ENCODE measurements at regions not wholly inside any gene's neighbourhood (a gene's known extent, or its start where the extent isn't known, plus 50 kb on each side); places are given as distances from the start of the nearest gene placed in this dataset.

DNA sequence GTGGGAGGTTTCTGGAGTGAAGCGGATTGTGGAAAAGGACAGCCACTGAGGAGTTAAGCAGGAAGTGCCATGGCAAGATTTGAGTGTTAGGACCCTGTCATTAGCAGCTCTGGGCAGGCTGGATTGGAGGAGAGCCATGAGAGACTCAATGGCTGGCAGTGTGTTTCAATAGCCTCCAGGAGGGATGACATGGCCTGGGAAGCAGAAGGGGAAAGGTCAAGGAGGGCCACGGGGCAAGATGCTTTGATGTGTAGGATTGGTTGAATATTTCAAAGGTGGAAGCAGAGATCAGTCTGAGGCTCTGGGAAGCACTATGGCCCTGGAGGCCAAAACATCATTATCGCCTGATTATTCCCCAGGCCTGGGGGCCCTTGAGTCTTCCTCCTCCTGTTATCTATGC, 229.0 kb upstream of the HS6ST1 start:
- Histone ChIP-seq H3K27me3 (ENCODE audit: insufficient read depth, low read length) (no peaks in the 10 kb centered on the region), H3K4me3 (ENCODE audit: low read length) (no peak overlapping the region), H3K9me3 (ENCODE audit: low read length) (no peaks in the 10 kb centered on the region), H3K4me1 (ENCODE audit: insufficient read depth, low read length) (peaks cover 19% of the 10 kb centered on the region), H3K36me3 (ENCODE audit: insufficient read depth, low read length) (no peaks in the 10 kb centered on the region), H2AFZ (ENCODE audit: low read depth, low read length) (no peak overlapping the region)

DNA sequence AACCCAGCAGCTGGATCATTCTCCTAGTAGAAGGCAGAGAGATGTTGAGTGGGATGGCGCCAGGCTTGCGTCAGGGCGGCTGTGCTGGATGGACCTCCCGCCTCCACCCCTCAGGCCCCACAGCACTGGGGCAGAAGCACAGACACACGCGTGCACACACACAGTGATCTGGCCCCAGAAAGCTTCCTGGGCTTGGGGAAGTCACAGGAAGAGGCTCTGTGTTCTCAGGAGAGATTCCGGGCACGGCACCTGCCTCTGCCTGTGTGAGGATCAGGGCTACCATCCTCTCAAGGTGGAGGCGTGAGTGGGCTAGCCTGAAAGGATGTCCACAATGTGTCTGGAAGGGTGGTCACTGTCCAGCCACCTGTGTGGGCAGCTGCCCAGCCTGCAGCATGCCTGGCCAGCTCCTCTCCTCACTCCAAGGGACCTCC, 229.8 kb upstream of the HS6ST1 start:
- H3K36me3 ChIP-seq (ENCODE audit: insufficient read depth, low read length): no peaks in the 10 kb centered on the region
- H2AFZ ChIP-seq (ENCODE audit: low read depth, low read length): no peak overlapping the region
- H3K4me3 ChIP-seq (ENCODE audit: low read length): no peak overlapping the region
- no peaks in the 10 kb centered on the region for H3K9me3 ChIP-seq (ENCODE audit: low read length)
- H3K27me3 ChIP-seq (ENCODE audit: insufficient read depth, low read length): no peaks in the 10 kb centered on the region
- H3K4me1 ChIP-seq (ENCODE audit: insufficient read depth, low read length): peaks cover 19% of the 10 kb centered on the region

GRCh38 chr2:128549094-128549493, 230.4 kb upstream of the HS6ST1 start:
- Histone ChIP-seq H3K4me1 (ENCODE audit: insufficient read depth, low read length) (peaks cover 19% of the 10 kb centered on the region), H3K27me3 (ENCODE audit: insufficient read depth, low read length) (no peaks in the 10 kb centered on the region), H3K4me3 (ENCODE audit: low read length) (no peak overlapping the region), H3K36me3 (ENCODE audit: insufficient read depth, low read length) (no peaks in the 10 kb centered on the region), H2AFZ (ENCODE audit: low read depth, low read length) (no peak overlapping the region), H3K9me3 (ENCODE audit: low read length) (no peaks in the 10 kb centered on the region)

- H3K4me1 ChIP-seq (ENCODE audit: insufficient read depth, low read length): peaks cover 19% of the 10 kb centered on the region
Observed at GRCh38 chr2:128549646-128550260, 231.1 kb upstream of the HS6ST1 start.

DNA sequence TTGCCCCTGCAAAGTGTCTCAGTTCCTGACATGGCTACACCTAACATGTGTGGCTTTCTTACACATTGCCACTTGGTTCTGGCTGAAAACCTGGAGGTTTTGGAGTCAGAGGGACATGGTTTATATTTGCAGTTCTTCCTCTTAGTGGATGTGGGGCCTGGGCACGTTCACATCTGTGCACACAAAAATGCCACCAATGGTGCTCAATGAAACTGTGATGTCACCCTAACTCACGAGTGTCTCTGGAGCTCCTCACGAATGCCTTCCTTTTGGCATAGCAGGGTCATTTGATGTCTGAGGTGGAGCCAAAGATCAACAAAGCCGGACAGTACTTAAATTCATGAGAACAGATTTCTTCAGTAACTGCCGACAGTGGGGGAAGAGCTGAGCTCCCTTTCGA, 231.7 kb upstream of the HS6ST1 start:
- no peak overlapping the region for H3K4me3 ChIP-seq (ENCODE audit: low read length)
- no peaks in the 10 kb centered on the region for H3K36me3 ChIP-seq (ENCODE audit: insufficient read depth, low read length)
- H3K9me3 ChIP-seq (ENCODE audit: low read length): no peaks in the 10 kb centered on the region
- H3K27me3 ChIP-seq (ENCODE audit: insufficient read depth, low read length): no peaks in the 10 kb centered on the region
- peaks cover 20% of the 10 kb centered on the region for H3K4me1 ChIP-seq (ENCODE audit: insufficient read depth, low read length)
- H2AFZ ChIP-seq (ENCODE audit: low read depth, low read length): no peak overlapping the region

More at GRCh38 chr2:128549646-128550260, 231.1 kb upstream of the HS6ST1 start:
- H3K4me3 ChIP-seq (ENCODE audit: low read length): no peak overlapping the region
- no peak overlapping the region for H2AFZ ChIP-seq (ENCODE audit: low read depth, low read length)
- no peaks in the 10 kb centered on the region for H3K27me3 ChIP-seq (ENCODE audit: insufficient read depth, low read length)
- H3K36me3 ChIP-seq (ENCODE audit: insufficient read depth, low read length): no peaks in the 10 kb centered on the region
- no peaks in the 10 kb centered on the region for H3K9me3 ChIP-seq (ENCODE audit: low read length)

DNA sequence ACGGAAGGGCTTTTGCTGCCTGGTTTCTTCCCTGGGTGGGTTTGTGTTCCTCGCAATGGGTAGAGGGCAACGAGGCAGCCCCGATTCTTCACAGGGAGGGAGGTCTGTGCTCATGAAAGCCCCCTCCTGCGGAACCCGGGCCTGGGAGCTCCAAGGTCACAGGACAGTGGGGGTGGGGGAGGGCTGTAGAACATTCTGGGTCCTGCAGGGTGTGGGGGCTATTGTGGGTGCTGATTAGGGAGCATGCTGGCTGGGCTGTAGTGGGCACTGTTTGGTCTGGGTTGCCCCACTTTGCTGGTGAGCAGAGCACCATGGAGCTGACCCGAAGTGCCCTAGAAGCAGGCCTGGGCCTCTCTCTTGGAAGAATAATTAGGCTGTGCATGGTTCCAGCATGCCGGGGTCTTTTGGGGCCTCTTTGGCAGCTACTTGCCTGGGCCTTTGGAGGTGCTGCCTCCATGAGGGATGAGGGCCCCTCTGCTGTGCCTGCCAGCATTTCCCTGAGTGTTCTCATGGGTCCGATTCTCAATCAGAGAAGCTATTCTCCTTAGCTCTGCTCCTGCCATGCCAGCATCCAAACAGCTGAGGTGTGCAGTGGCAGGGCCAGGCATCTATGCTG, 232.2 kb upstream of the HS6ST1 start:
- no peaks in the 10 kb centered on the region for H3K36me3 ChIP-seq (ENCODE audit: insufficient read depth, low read length)
- no peak overlapping the region for H3K4me3 ChIP-seq (ENCODE audit: low read length)
- no peaks in the 10 kb centered on the region for H3K9me3 ChIP-seq (ENCODE audit: low read length)
- H3K27me3 ChIP-seq (ENCODE audit: insufficient read depth, low read length): no peaks in the 10 kb centered on the region
- H3K4me1 ChIP-seq (ENCODE audit: insufficient read depth, low read length): peaks cover 25% of the 10 kb centered on the region
- no peak overlapping the region for H2AFZ ChIP-seq (ENCODE audit: low read depth, low read length)

DNA sequence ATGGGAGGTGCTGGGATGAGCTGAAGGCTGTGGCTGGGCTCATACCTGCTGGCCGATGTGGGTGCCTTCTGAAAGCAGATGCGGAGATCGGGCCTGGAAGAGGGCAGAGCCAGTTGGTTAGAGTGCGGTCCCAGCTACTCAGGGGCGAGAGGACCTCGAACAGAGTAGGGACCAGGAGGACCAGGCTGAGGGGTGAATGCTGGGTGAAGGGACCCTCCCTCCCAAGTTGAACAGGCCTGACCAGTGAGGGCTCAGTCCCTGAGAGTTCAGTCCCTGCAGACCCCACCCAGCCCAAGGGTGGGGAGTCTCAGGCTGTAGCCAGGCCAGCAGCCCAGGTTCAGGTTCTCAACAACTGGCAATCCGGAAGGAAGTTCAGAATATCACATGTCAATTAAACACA, 232.8 kb upstream of the HS6ST1 start:
- Histone ChIP-seq H2AFZ (ENCODE audit: low read depth, low read length) (no peak overlapping the region), H3K36me3 (ENCODE audit: insufficient read depth, low read length) (no peaks in the 10 kb centered on the region), H3K27me3 (ENCODE audit: insufficient read depth, low read length) (no peaks in the 10 kb centered on the region), H3K4me1 (ENCODE audit: insufficient read depth, low read length) (peaks cover 28% of the 10 kb centered on the region), H3K9me3 (ENCODE audit: low read length) (no peaks in the 10 kb centered on the region), H3K4me3 (ENCODE audit: low read length) (no peak overlapping the region)

DNA sequence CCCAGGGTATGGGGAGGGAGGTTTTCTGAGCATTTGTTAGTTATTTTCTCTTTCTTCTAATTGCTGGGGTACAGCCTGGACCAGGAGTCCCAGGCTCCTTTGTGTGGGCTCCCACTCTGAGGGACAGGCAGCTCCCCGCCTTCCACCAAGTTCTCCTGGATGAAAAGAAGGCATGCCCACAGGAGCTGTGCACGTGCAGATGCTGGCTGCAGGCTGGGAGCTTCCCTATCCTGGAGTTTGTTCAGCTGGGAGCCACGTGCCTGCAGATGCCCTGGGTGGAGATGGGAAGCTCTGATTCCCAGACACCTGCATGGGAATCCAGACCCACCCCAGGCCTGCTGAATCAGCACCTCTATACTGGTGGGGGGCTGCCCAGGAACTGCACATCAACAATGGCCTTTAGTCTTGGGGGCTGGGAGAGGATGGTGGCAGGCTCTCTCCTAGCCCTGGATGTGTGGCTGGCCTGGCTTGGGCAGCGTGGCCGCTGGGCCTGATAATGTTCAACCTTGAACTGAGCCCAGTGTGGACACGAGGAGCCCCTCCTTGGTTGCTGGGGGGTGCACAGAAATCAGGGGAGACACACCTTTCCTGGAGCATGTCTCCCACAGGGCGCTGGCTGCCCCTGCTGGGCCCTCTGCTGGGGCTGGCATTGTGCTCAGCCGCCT, 233.6 kb upstream of the HS6ST1 start:
- Histone ChIP-seq H3K9me3 (ENCODE audit: low read length) (no peaks in the 10 kb centered on the region), H2AFZ (ENCODE audit: low read depth, low read length) (no peak overlapping the region), H3K27me3 (ENCODE audit: insufficient read depth, low read length) (no peaks in the 10 kb centered on the region), H3K4me1 (ENCODE audit: insufficient read depth, low read length) (peaks cover 28% of the 10 kb centered on the region), H3K4me3 (ENCODE audit: low read length) (no peak overlapping the region), H3K36me3 (ENCODE audit: insufficient read depth, low read length) (no peaks in the 10 kb centered on the region)

- H3K9me3 ChIP-seq (ENCODE audit: low read length): no peaks in the 10 kb centered on the region
- no peaks in the 10 kb centered on the region for H3K36me3 ChIP-seq (ENCODE audit: insufficient read depth, low read length)
- H3K4me1 ChIP-seq (ENCODE audit: insufficient read depth, low read length): peaks cover 22% of the 10 kb centered on the region
- H3K27me3 ChIP-seq (ENCODE audit: insufficient read depth, low read length): no peaks in the 10 kb centered on the region
- H3K4me3 ChIP-seq (ENCODE audit: low read length): no peak overlapping the region
- no peak overlapping the region for H2AFZ ChIP-seq (ENCODE audit: low read depth, low read length)
Observed at GRCh38 chr2:128552806-128553551, 234.3 kb upstream of the HS6ST1 start.

DNA sequence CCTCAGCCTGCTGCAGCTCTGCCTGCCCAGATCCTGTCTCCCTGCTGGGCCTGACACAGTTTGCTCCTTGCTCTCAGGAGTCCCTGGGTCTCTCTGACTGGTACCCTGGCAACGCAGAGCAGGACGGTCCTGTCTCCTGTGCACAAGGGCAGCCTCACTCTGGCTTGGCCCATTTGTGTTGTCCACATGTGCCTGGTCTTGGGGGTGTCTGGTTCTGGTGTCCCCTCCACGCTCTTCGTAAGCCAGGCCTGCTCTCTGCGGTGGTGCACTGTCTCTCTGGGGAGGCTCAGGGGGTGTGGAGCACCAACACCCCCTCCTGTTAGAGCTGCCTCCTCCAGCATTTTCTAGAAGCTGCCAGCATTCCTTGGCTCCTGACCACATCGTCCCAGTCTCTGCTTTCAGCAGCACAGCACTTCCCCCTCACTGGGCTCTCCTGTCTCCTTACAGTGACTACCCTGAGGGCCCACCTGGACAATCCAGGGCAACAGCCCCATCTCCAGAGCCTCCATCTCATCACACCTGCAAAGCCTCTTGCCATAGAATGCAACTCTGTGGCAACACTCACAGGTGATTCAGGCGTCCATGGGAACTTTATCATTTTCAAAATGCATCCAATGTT, 235.6 kb upstream of the HS6ST1 start:
- no peak overlapping the region for H2AFZ ChIP-seq (ENCODE audit: low read depth, low read length)
- H3K27me3 ChIP-seq (ENCODE audit: insufficient read depth, low read length): no peaks in the 10 kb centered on the region

GRCh38 chr2:128555433-128555832, 236.8 kb upstream of the HS6ST1 start:
- Histone ChIP-seq H3K36me3 (ENCODE audit: insufficient read depth, low read length) (no peaks in the 10 kb centered on the region), H2AFZ (ENCODE audit: low read depth, low read length) (no peak overlapping the region), H3K4me3 (ENCODE audit: low read length) (no peak overlapping the region), H3K4me1 (ENCODE audit: insufficient read depth, low read length) (peaks cover 9% of the 10 kb centered on the region), H3K27me3 (ENCODE audit: insufficient read depth, low read length) (no peaks in the 10 kb centered on the region), H3K9me3 (ENCODE audit: low read length) (no peaks in the 10 kb centered on the region)

More for the DNA sequence above, 235.6 kb upstream of the HS6ST1 start:
- H3K36me3 ChIP-seq (ENCODE audit: insufficient read depth, low read length): no peaks in the 10 kb centered on the region
- peaks cover 19% of the 10 kb centered on the region for H3K4me1 ChIP-seq (ENCODE audit: insufficient read depth, low read length)
- H3K4me3 ChIP-seq (ENCODE audit: low read length): no peak overlapping the region
- no peaks in the 10 kb centered on the region for H3K9me3 ChIP-seq (ENCODE audit: low read length)

GRCh38 chr2:128556089-128556488, 237.4 kb upstream of the HS6ST1 start:
- Histone ChIP-seq H3K27me3 (ENCODE audit: insufficient read depth, low read length) (no peaks in the 10 kb centered on the region), H3K4me3 (ENCODE audit: low read length) (no peak overlapping the region), H3K4me1 (ENCODE audit: insufficient read depth, low read length) (peaks cover 9% of the 10 kb centered on the region), H2AFZ (ENCODE audit: low read depth, low read length) (no peak overlapping the region), H3K9me3 (ENCODE audit: low read length) (no peaks in the 10 kb centered on the region), H3K36me3 (ENCODE audit: insufficient read depth, low read length) (no peaks in the 10 kb centered on the region)

GRCh38 chr2:128556633-128557032, 238.0 kb upstream of the HS6ST1 start:
- H3K4me3 ChIP-seq (ENCODE audit: low read length): no peak overlapping the region
- no peaks in the 10 kb centered on the region for H3K36me3 ChIP-seq (ENCODE audit: insufficient read depth, low read length)
- peaks cover 9% of the 10 kb centered on the region for H3K4me1 ChIP-seq (ENCODE audit: insufficient read depth, low read length)
- no peaks in the 10 kb centered on the region for H3K9me3 ChIP-seq (ENCODE audit: low read length)
- H2AFZ ChIP-seq (ENCODE audit: low read depth, low read length): no peak overlapping the region
- no peaks in the 10 kb centered on the region for H3K27me3 ChIP-seq (ENCODE audit: insufficient read depth, low read length)
